Uterus (tissue), 3 donors: ENCODE measurements at regions not wholly inside any gene's neighbourhood (a gene's known extent, or its start where the extent isn't known, plus 50 kb on each side); places are given as distances from the start of the nearest gene placed in this dataset.

Source experiments
- DNase-seq, 2 donors: peaks; one replicate each; pipeline ENCODE4 v3.0.0-alpha.2; 2019 to 2020
- H3K27ac ChIP-seq, 2 donors: fragments of 200-600 bp; sonication (generic); 1 replicate in 1 of 2; 2 replicates in 1 of 2; pipeline ENCODE4 v1.5.1; 2016 to 2018
- H3K27me3 ChIP-seq, 2 donors: fragments of 200-600 bp; sonication (generic); one replicate each; pipeline ENCODE4 v1.5.1; 2018 to 2019; ENCODE audit warnings: control low read depth in 1 of 2
- H3K36me3 ChIP-seq, 2 donors: fragments of 200-600 bp; sonication (generic); one replicate each; pipeline ENCODE4 v1.5.1; 2019; ENCODE audit warnings: control low read depth in 1 of 2
- H3K4me1 ChIP-seq, 2 donors: fragments of 200-600 bp; sonication (generic); one replicate each; pipeline ENCODE4 v1.5.1; 2018 to 2019; ENCODE audit warnings: control low read depth in 1 of 2
- H3K4me3 ChIP-seq, 2 donors: fragments of 200-600 bp; sonication (generic); 1 replicate in 1 of 2; 2 replicates in 1 of 2; pipeline ENCODE4 v1.5.1; 2018 to 2019; ENCODE audit warnings: mild to moderate bottlenecking in 1 of 2
- H3K9me3 ChIP-seq, 2 donors: fragments of 200-600 bp; sonication (generic); one replicate each; pipeline ENCODE4 v1.5.1; 2019; ENCODE audit warnings: control low read depth in 1 of 2
- CTCF ChIP-seq, 4 experiments: fragments of 200-600 bp in 2 of 4; fragments of 450-650 bp in 2 of 4; sonication (generic) in 2 of 4; IDR thresholded peaks; one replicate each; pipeline ENCODE4 v1.5.1; 2016 to 2019; ENCODE audit warnings: antibody characterized with exemption in 4 of 4, mild to moderate bottlenecking in 2 of 4, moderate library complexity in 1 of 4
- POLR2A ChIP-seq, 2 donors: fragments of 450-650 bp; IDR thresholded peaks; one replicate each; pipeline ENCODE4 v1.6.1; 2016; ENCODE audit warnings: antibody characterized with exemption in 2 of 2, mild to moderate bottlenecking in 1 of 2, moderate library complexity in 1 of 2
- intact Hi-C: fragments of 100-400 bp; cut with DNase I; formaldehyde crosslinking; loops from one replicate; pipeline ENCODE4 v1.15.1; 2023; ENCODE audit warnings: low total_unique reads
- donor health status: DM: yes; HTN: yes; CAD: no.

GRCh38 chr2:20146401-20146800, 78.5 kb downstream of the SDC1 start:
- DNase-seq = no peak
- TF ChIP-seq CTCF (IDR thresholded peaks at IDR 0.05) = no peak
- no peak for TF ChIP-seq POLR2A (IDR thresholded peaks at IDR 0.05)
- intact Hi-C loops = no loop called here
- Histone ChIP-seq H3K36me3 (no peaks in the 10 kb centered on the region), H3K9me3 (no peaks in the 10 kb centered on the region), H3K4me1 (no peaks in the 10 kb centered on the region), H3K27ac (no peak overlapping the region), H3K27me3 (no peaks in the 10 kb centered on the region), H3K4me3 (no peak overlapping the region)

GRCh38 chr2:20145497-20146193, 79.3 kb downstream of the SDC1 start:
- no peak overlapping the region for H3K4me3 ChIP-seq
- H3K27me3 ChIP-seq = no peaks in the 10 kb centered on the region
- TF ChIP-seq POLR2A (IDR thresholded peaks at IDR 0.05) = no peak
- no peak for TF ChIP-seq CTCF (IDR thresholded peaks at IDR 0.05)
- H3K36me3 ChIP-seq = no peaks in the 10 kb centered on the region
- H3K27ac ChIP-seq = no peak overlapping the region
- no peaks in the 10 kb centered on the region for H3K9me3 ChIP-seq
- no peaks in the 10 kb centered on the region for H3K4me1 ChIP-seq
- intact Hi-C loops = no loop called here
- DNase-seq = no peak

GRCh38 chr2:20144861-20145260, 80.1 kb downstream of the SDC1 start:
- no peak for TF ChIP-seq POLR2A (IDR thresholded peaks at IDR 0.05)
- no peak for TF ChIP-seq CTCF (IDR thresholded peaks at IDR 0.05)
- Histone ChIP-seq H3K36me3 (no peaks in the 10 kb centered on the region), H3K27ac (no peak overlapping the region), H3K4me1 (no peaks in the 10 kb centered on the region), H3K9me3 (no peaks in the 10 kb centered on the region), H3K27me3 (no peaks in the 10 kb centered on the region), H3K4me3 (no peak overlapping the region)
- no peak for DNase-seq
- intact Hi-C loops = no loop called here

GRCh38 chr2:20144196-20144595, 80.7 kb downstream of the SDC1 start:
- Histone ChIP-seq H3K4me1 (no peaks in the 10 kb centered on the region), H3K27me3 (no peaks in the 10 kb centered on the region), H3K36me3 (no peaks in the 10 kb centered on the region), H3K9me3 (no peaks in the 10 kb centered on the region), H3K4me3 (no peak overlapping the region), H3K27ac (no peak overlapping the region)
- intact Hi-C loops = no loop called here
- no peak for DNase-seq
- TF ChIP-seq CTCF (IDR thresholded peaks at IDR 0.05) (no peak), POLR2A (IDR thresholded peaks at IDR 0.05) (no peak)

- Histone ChIP-seq H3K36me3 (no peaks in the 10 kb centered on the region), H3K27me3 (no peaks in the 10 kb centered on the region), H3K27ac (no peak overlapping the region), H3K9me3 (no peaks in the 10 kb centered on the region), H3K4me3 (no peak overlapping the region), H3K4me1 (no peaks in the 10 kb centered on the region)
- intact Hi-C loops = no loop called here
- no peak for DNase-seq
- TF ChIP-seq CTCF (IDR thresholded peaks at IDR 0.05) (no peak), POLR2A (IDR thresholded peaks at IDR 0.05) (no peak)
Measured at GRCh38 chr2:20143263-20143662, 81.7 kb downstream of the SDC1 start.
